HL-60/S4 treated with retinoic acid at 250 ng/mL for 4 days and 3 days (cell line): ENCODE measurements at regions not wholly inside any gene's neighbourhood (a gene's known extent, or its start where the extent isn't known, plus 50 kb on each side); places are given as distances from the start of the nearest gene placed in this dataset.
"Not testable (repeated sequence)": the region's sequence is repeated elsewhere in the genome, so short reads cannot be mapped to it uniquely, and the experiment has no call there.

ENCODE experiments used
- in situ Hi-C: fragments of 300-500 bp; cut with MboI; formaldehyde crosslinking; loops from 2 replicates; pipeline ENCODE4 v1.7.0; 2022; ENCODE audit warnings: low sequenced_read_pairs

DNA sequence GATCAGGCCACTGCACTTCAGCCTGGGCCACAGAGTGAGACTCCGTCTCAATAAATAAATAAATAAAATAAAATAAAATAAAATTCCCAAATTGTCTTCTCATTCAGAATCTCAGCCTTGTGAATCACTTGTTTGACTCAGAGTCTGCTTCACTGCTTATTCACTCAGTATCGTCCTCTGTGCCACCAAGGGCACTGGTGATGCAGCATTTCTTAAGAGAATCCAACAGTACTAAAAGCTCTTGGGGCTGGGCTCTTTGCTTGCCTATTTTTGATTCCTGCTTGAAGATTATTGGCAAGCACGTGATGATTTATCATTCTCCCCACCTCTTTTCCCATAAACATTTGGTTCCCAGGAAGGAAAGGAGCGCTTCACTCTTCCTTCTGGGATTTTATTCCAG is 54.8 kb upstream of the HMGB1 start:
- in situ Hi-C loops: no loop called here

DNA sequence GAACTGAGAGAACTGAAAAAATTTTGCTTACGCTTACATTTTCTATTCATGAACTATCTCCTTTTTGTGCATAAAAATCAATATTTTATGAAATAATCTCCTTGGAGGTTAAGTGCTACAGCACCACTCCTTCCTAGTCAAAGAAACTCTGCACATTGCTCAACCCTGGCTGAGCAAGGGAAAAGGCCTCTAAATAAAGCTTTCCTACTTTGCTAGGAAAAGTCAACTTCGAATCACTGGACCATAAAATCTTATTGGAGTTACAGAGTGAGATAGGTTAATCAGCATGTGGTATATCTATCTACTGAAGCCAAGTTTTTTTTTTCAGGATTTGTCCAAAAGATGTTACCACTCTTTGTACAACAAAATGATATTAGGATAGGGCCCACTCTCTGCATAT is 57.5 kb upstream of the HMGB1 start:
- in situ Hi-C loops: no loop called here

DNA sequence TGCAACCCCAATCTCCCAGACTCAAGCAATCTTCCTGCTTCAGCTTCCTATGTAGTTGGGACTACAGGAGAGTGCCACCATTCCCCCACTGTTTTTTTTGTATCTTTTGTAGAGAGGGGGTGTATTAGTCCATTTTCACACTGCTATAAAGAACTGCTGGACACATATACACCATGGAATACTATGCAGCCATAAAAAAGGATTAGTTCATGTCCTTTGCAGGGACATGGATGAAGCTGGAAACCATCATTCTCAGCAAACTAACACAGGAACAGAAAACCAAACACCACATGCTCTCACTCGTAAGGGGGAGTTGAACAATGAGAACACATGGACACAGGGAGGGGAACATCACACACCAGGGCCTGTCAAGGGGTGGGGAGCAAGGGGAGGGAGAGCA is 58.1 kb upstream of the HMGB1 start:
- in situ Hi-C loops: not testable (repeated sequence)

DNA sequence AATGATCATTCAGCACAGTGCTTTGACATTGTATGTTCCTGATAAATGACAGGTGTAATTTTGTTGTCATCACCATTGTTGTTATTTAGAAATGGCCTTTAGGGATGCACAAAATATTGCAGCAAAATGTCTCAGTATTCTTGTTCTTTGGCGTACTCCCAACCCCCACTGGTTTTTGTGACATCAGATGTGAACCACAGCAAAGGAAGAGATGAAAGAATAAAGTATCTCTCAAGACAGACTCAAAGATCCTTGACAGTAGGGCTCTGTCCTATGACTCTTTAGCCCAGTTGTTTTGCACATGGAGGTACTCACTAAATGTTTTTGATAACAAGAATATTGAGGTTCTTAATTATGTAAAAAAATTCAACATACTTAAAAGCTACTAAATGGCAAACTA is 59.5 kb upstream of the HMGB1 start:
- in situ Hi-C loops: not testable (repeated sequence)

DNA sequence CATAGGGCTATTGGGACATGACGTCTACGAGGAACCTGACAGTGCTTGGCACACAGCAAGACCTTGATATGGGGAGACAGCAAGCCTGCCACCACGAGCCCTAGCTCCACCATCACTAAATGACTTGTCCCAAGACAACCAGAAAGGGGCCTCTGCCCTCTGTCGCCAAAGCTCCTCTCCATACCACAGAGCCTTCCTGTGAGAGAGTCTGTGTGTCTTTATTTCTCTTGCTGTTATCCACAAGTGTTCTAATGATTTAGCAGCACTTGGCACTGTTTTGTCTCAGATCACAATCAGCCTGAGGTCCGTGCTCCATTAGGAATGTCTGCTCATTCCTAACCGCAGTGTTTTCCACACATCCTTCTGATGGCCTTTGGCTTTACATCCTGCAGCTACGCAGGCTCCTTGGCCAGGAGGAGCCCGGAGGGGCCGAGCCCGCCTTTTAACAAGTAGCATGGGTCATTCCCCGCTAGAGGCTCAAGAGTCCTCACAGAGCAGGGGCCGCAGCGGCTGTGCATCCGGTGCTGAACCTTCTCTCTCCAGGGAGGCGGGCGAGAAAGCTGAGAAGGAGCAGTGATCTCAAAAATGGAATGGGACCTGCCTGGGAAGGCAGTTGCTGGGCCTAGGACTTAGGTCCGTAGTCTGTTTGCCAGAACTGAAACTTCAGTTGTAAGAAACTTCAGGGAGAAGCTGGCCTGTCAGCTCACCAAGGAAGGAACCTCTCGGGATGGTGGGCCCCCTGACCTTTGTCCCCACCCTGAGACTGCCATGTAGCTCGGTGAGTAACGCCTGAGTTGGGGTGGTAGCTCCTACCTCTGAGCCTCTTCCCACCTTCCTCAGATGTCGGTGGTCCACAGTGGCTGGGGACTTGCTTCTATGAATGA is 61.1 kb upstream of the HMGB1 start:
- in situ Hi-C loops: no loop called here

DNA sequence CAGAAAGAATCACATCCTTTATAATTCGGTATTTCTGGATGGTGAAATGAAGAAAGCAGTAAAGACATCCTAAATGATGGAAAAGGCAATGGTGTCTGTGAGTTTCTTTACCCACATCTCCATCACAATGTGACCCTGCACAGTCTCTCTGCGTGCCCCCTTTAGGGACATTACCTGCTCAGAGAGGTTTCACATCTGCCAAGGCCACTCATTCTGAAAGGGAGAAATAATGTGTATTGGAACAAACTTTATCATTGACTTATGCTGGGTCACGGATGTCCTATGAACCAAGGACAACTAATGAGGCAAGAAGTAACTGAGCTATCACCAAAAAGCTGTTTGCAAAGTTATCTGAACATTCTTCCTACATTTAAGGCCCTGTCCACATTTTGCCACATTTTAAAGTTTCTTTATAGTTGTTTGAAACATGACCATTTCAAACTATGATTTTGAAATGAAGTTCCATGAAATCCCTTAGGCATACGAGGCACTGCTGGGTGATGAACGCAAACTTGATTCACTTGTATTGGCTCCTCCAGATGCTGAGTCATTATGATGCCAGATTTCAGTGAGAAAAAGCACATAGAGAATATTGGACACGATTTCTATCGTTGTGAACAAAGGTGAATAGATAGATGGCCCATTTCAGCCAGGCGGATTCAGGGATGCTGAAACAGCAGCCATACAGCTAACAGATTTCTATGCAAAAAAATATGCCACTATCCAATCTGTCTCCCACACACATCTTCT is 63.5 kb upstream of the HMGB1 start:
- in situ Hi-C loops: no loop called here

DNA sequence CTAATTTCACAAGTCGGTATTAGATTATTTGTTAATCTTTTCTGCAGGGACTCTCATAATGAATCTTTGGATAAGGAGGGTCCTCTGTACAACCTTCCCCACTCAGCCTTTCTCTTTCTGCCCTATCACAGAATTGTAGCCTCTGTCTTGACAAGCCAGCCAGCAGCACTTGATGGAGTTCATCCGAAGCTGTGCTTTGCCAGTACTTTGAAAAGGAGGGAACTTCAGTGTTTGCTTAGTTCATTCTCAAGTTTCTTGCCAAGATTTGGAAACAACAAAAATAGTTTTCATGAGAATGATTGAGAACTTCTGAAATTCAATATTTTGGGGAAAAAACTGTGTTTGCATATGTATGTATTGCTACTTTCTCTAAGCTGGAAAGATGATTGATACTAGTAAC is 69.3 kb upstream of the HMGB1 start:
- in situ Hi-C loops: no loop called here

DNA sequence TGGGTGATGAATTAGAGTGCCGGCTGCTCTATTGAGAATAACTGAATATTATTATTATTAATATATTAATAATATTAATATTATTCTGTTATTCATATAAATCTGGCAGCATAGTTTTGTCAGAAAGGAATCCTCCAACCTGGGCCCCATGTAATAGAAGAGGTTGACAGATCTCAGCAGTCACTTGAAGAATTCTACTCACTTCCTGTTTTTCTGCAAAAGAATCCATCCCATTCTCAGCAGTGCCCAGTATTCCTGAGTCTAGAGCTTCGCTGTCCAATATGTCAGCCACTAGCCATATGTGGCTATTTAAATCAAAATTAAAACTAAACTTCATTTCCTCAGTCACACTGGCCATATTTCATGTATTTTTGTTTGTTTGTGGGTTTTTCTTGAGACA is 72.4 kb upstream of the USPL1 start:
- in situ Hi-C loops: no loop called here

DNA sequence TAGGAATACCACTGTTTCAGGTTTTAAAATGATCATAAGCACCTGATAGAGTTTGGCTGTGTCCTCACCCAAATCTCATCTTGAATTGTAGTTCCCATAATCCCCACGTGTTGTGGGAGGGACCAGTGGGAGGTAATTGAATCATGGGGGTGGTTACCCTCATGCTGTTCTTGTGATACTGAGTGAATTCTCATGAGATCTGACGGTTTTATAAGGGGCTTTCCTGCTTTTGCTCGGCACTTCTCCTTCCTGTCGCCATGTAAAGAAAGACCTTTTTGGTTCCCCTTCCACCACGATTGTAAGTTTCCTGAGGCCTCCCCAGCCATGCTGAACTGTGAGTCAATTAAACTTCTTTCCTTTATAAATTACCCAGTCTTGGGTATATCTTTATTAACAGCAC is 69.7 kb upstream of the USPL1 start:
- in situ Hi-C loops: not testable (repeated sequence)

DNA sequence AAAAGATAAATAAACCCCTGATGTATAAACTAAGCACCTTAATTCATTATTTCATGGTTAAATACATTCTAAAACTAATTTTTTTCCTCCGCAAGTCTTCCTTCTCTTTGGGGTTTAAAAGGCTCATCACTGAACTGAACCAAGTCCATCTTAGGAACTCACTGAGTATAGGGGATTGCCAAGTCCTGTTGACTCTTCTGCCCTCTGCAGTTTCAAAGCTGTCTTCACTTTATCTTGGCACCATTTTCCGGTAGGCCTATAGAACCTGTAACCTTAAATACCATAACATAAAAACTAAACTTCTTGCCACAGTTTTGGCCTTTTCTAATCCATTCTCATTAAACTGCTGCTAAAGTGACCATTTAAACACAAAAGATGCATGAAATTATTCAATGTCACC is 66.5 kb upstream of the USPL1 start:
- in situ Hi-C loops: loop anchor here (25.0 kb wide), 1 partner anchor 414 kb away; no protein-coding TSS in a partner anchor

DNA sequence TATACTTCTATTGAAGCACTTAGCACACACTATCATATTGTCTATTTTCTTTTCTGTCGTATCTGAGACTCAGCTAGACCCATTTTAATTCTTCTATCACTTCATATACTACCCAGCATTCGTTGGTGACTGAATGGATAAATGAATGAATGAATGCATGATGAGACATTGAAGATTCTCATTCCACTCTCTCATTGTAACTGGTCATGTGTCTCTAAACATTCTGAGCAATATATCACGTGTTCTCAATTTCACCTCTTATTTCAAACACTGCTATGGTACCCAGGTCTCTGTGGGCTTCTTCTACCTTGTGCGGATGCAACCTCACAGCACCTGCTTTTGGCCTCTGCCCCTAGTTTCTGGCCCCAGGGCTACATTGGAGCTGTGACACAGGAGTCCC is 65.2 kb upstream of the USPL1 start:
- in situ Hi-C loops: loop anchor here (25.0 kb wide), 1 partner anchor 415 kb away; no protein-coding TSS in a partner anchor

DNA sequence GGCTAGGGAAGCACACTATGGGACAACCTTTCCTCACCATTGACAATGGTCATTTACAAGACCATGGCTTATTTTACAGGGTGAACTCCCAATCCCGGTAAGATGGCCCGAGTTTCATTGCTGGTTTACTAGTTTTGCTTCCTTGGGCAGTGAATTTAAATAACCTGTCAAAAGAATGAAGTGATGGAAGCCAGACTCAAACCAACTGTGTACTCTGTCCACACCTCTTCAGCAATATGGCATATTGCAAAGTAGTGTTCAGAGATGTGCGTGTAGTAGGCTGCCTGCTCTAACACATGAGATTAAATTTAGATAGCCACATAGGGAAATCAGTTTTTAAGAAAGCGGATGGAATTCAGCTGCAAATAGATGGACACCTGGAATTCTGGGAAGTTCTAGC is 58.4 kb upstream of the USPL1 start:
- in situ Hi-C loops: loop anchor here (25.0 kb wide), 1 partner anchor 422 kb away; no protein-coding TSS in a partner anchor

DNA sequence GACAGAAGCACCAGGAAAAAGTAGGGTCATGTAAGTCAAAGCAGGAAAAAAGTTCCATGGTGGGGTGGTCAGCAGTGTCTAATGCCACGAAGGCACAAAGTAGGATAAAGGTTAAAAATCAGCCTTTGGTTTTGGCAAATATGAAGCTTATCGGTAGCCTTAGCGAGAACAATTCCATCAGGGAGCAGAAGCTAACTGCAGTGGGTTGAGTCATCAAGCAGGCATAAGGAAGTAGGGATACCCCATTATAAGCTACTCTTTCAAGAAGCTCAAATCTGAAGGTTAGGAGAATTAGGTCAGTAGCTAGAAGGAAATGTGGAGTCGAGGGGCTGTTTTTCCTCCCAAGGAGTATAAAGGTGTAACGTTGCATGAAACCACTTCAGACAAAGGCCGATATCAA is 57.5 kb upstream of the USPL1 start:
- in situ Hi-C loops: loop anchor here (25.0 kb wide), 1 partner anchor 423 kb away; no protein-coding TSS in a partner anchor

DNA sequence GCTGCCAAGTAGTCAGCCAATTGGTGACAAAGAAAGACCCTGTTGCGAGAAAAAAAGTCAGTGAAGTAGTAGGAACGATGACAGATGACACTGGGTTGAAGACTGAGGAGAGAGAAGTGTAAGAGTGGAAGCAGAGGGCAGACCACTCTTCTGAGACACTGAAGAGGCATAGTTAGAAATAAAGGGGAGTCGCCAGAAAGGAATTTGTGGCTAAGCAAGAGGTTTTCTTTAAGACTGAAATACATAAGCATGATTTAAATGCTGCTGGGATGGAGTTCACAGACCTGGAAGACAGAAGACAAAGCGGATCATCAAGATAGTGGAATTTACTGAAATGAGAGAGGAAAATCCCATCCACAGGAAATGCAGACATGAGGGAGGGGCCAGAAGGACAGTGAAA is 56.2 kb upstream of the USPL1 start:
- in situ Hi-C loops: loop anchor here (25.0 kb wide), 1 partner anchor 424 kb away; no protein-coding TSS in a partner anchor

DNA sequence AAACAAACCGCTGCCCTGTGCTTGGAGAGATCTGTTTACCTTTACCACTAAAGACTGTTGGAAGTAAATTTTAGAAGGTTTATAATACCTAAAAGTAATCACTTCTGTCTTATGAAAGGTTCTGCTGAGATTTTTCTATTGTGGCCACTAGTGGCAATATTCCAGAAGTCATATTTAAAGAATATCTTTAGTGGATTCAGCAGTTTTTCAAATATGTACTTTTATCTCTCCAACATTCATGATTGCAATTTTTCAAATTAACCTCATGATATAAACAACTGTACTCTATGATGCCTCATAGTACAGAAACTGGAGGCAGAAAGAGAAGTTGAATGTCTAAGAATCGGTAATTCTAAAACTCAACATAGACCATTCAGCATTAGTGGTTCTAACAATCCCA is 53.2 kb upstream of the USPL1 start:
- in situ Hi-C loops: loop anchor here (25.0 kb wide), 1 partner anchor 427 kb away; no protein-coding TSS in a partner anchor

DNA sequence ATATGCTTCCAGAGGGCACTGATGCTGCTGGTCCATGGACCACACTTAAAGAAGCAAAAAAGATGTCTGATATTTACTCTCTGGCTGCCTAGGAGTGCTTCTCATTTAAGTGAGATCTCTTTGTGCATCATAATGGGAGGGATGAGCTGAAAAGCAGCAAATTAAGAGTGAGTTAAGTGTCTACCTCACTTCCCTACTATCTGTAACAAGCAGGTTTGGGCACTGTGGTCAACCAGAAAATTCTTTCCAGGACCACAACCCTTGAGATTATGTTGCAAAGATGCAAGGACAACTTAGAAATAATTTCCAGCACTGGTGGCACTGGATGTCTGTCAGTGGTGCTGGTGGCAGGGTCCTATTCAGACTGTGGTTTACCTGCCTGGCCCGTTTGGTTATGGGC is 52.1 kb upstream of the USPL1 start:
- in situ Hi-C loops: loop anchor here (25.0 kb wide), 1 partner anchor 428 kb away; no protein-coding TSS in a partner anchor

DNA sequence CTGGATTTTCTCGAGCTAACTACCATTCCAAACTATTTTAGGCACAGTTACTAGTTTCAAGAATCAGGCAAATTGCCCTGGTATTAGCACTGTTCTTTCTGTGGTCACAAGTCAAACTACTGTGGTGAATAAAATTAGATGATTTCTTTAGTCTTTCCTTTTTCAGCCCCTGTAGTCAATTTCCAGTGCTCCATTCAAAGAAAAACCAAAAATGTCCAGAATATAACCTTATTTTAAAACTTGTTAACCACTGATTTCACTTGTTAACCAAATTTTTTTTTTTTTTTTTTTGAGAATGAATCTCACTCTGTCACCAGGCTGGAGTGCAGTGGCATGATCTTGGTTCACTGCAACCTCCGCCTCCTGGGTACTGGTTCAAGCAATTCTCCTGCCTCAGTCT is 50.6 kb upstream of the USPL1 start:
- in situ Hi-C loops: loop anchor here (25.0 kb wide), 1 partner anchor 430 kb away; no protein-coding TSS in a partner anchor
